ENCODE measurements at regions not wholly inside any gene's neighbourhood (a gene's known extent, or its start where the extent isn't known, plus 50 kb on each side); places are given as distances from the start of the nearest gene placed in this dataset.

- no peak for TF ChIP-seq CTCF (conservative IDR thresholded peaks at IDR 0.05; ENCODE audit: low read depth, low read length)
- no peak for TF ChIP-seq EZH2 (IDR thresholded peaks at IDR 0.05; ENCODE audit: borderline replicate concordance, low read depth, low read length, poor library complexity, severe bottlenecking)
These were observed 246.1 kb downstream of the UQCRFS1 start for GRCh38 chr19:28966737-28967399.
